A549 (cell line): ENCODE measurements at regions not wholly inside any gene's neighbourhood (a gene's known extent, or its start where the extent isn't known, plus 50 kb on each side); places are given as distances from the start of the nearest gene placed in this dataset.

ENCODE experiments used
- ATAC-seq, 2 experiments: fragments of 200-7000 bp in 1 of 2; fragments of >200 bp in 1 of 2; cut with Nextera tagmentation in 1 of 2; cut with Tn5 transposase in 1 of 2; 3 replicates each; pipeline versions ENCODE4 v1.8.0 to v1.9.1; 2018 to 2020; ENCODE audit warnings: mild to moderate bottlenecking in 1 of 2, moderate library complexity in 1 of 2
- CTCF ChIA-PET: fragments of 300-600 bp; sonication (Branson Sonifier 250); formaldehyde crosslinking; extraction: SDS; loops from one replicate; lab custom pipeline; 2021; ENCODE audit warnings: antibody characterized with exemption, inconsistent platforms; lab: Yijun Ruan, JAX
- POLR2A ChIA-PET: fragments of 350-600 bp; formaldehyde crosslinking; extraction: SDS; loops from one replicate; lab custom pipeline; 2021; ENCODE audit warnings: antibody characterized with exemption, inconsistent platforms; lab: Yijun Ruan, JAX
- DNase-seq, 2 experiments: peaks; one replicate each; pipeline versions ENCODE4 v3.0.0 to v3.0.0-alpha.2; 2011 to 2016; ENCODE audit warnings: low read depth in 1 of 2, low spot score in 1 of 2
- FAIRE-seq: peaks from 2 replicates; lab custom pipeline; 2011; peaks lifted over from hg19 to GRCh38; lab: Jason Lieb, UNC
- H3K27ac ChIP-seq, 2 experiments: fragments of >200 bp; sonication (Bioruptor Twin); formaldehyde crosslinking; 3 replicates each; pipeline ENCODE4 v1.5.1; 2016 to 2017
- H3K4me1 ChIP-seq: fragments of >200 bp; sonication (Bioruptor Twin); formaldehyde crosslinking; 3 replicates; pipeline ENCODE4 v1.6.1; 2016
- H3K4me2 ChIP-seq: fragments of >200 bp; sonication (Bioruptor Twin); formaldehyde crosslinking; 3 replicates; pipeline ENCODE4 v1.6.1; 2016
- H3K4me3 ChIP-seq: fragments of >200 bp; sonication (Bioruptor Twin); formaldehyde crosslinking; 3 replicates; pipeline ENCODE4 v1.5.1; 2016
- H3K9me3 ChIP-seq: fragments of >200 bp; sonication (Bioruptor Twin); formaldehyde crosslinking; 3 replicates; pipeline ENCODE4 v1.6.1; 2016
- ATOH8 ChIP-seq: fragments of 250-450 bp; sonication (Bioruptor Pico); IDR thresholded peaks from 2 replicates; pipeline ENCODE4 v1.5.0; 2020; ENCODE audit warnings: low read depth, mild to moderate bottlenecking, moderate library complexity
- BHLHE40 ChIP-seq: IDR thresholded peaks from 2 replicates; pipeline ENCODE4 v1.6.1; 2012; ENCODE audit warnings: low read depth, low read length, inconsistent platforms
- CHD4 ChIP-seq: fragments of 200-600 bp; sonication (generic); IDR thresholded peaks from 2 replicates; pipeline ENCODE4 v1.6.1; 2016; ENCODE audit warnings: antibody characterized with exemption, mild to moderate bottlenecking, borderline replicate concordance
- GATA3 ChIP-seq: IDR thresholded peaks from 2 replicates; pipeline ENCODE4 v1.6.1; 2012; ENCODE audit warnings: borderline replicate concordance
- HOXA7 ChIP-seq: fragments of 250-450 bp; sonication (Bioruptor Pico); IDR thresholded peaks from 2 replicates; pipeline ENCODE4 v1.5.0; 2020; ENCODE audit warnings: mild to moderate bottlenecking, moderate library complexity
- HOXB13 ChIP-seq: fragments of 250-450 bp; sonication (Bioruptor Pico); IDR thresholded peaks from 2 replicates; pipeline ENCODE4 v1.5.0; 2020; ENCODE audit warnings: low read depth, mild to moderate bottlenecking, moderate library complexity
- JUNB ChIP-seq: fragments of >200 bp; sonication (Bioruptor Twin); formaldehyde crosslinking; IDR thresholded peaks from 2 replicates; pipeline ENCODE4 v1.6.1; 2016
- MAFK ChIP-seq: fragments of 450-650 bp; IDR thresholded peaks from 2 replicates; pipeline ENCODE4 v1.6.1; 2014; ENCODE audit not compliant: partially characterized antibody
- MAZ ChIP-seq: fragments of 150-350 bp; IDR thresholded peaks from 2 replicates; pipeline ENCODE4 v1.6.1; 2014; ENCODE audit warnings: antibody characterized with exemption, low read depth, low read length, borderline replicate concordance
- NFE2L2 ChIP-seq: fragments of 150-350 bp; conservative IDR thresholded peaks from 2 replicates; pipeline ENCODE4 v1.6.1; 2014; ENCODE audit warnings: low read length
- POLR2AphosphoS2 ChIP-seq: conservative IDR thresholded peaks from 2 replicates; pipeline ENCODE4 v1.6.1; 2012; ENCODE audit warnings: low read length, improper control_type of control experiment, inconsistent platforms
- RCOR1 ChIP-seq: fragments of 150-350 bp; IDR thresholded peaks from 2 replicates; pipeline ENCODE4 v1.6.1; 2014; ENCODE audit warnings: antibody characterized with exemption, low read length, low read depth
- RNF2 ChIP-seq: fragments of 200-600 bp; sonication (generic); IDR thresholded peaks from 2 replicates; pipeline ENCODE4 v1.6.1; 2016; ENCODE audit warnings: low read depth, mild to moderate bottlenecking, antibody characterized with exemption, moderate library complexity, borderline replicate concordance
- SMC3 ChIP-seq: fragments of >200 bp; sonication (Bioruptor Twin); formaldehyde crosslinking; IDR thresholded peaks from 3 replicates; pipeline ENCODE4 v1.6.1; 2018; ENCODE audit warnings: inconsistent platforms
- TP53 ChIP-seq: fragments of 250-450 bp; sonication (Bioruptor Pico); IDR thresholded peaks from 2 replicates; pipeline ENCODE4 v1.5.0; 2021; ENCODE audit warnings: mild to moderate bottlenecking, moderate library complexity
- USF2 ChIP-seq: fragments of 450-650 bp; IDR thresholded peaks from 2 replicates; pipeline ENCODE4 v1.6.1; 2014; ENCODE audit warnings: antibody characterized with exemption
- ZFP36 ChIP-seq: fragments of 450-650 bp; IDR thresholded peaks from 2 replicates; pipeline ENCODE4 v1.6.1; 2014; ENCODE audit warnings: borderline replicate concordance; ENCODE audit not compliant: partially characterized antibody
- ZSCAN20 ChIP-seq: fragments of 250-450 bp; sonication (Bioruptor Pico); IDR thresholded peaks from 2 replicates; pipeline ENCODE4 v1.8.0; 2022; ENCODE audit warnings: mild to moderate bottlenecking, moderate library complexity
- WGBS: methylation state at CpG from one replicate; pipeline ENCODE4 v1.1.6; 2017; ENCODE audit errors: missing lambda C conversion rate; 5-methylcytosine and 5-hydroxymethylcytosine counted together
- TF ChIP-seq, protein P1 (sequence below): fragments of >200 bp; sonication (Bioruptor Twin); formaldehyde crosslinking; IDR thresholded peaks from 3 replicates; pipeline ENCODE4 v1.5.1; 2016
- TF ChIP-seq, protein P2 (sequence below): fragments of 150-350 bp; IDR thresholded peaks from 2 replicates; pipeline ENCODE4 v1.6.1; 2014; ENCODE audit warnings: low read depth, mild to moderate bottlenecking, low read length

DNA sequence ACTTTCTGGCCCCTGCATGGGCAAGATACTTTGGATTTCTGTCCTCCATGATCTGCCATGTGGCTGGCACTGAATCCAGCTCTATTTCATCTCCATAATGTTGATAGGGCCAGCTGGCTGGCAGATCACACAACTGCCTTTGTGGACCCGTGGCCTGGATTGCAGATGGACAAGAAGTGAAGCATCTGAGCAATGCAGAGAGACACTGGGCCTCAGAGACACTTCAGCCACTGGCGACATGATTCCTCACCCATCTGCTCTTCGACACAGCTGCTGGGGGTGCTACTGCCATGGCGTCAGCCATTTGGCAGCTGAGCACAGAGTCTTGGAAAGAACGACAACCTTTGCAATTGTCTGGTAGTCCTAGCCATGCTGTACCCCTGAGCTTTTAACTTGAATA is 79.5 kb upstream of the MYO16 start:
- TF ChIP-seq JUNB = no peak
- no peak for TF ChIP-seq POLR2AphosphoS2
- no peak for TF ChIP-seq BHLHE40
- TF ChIP-seq, protein P1, sequence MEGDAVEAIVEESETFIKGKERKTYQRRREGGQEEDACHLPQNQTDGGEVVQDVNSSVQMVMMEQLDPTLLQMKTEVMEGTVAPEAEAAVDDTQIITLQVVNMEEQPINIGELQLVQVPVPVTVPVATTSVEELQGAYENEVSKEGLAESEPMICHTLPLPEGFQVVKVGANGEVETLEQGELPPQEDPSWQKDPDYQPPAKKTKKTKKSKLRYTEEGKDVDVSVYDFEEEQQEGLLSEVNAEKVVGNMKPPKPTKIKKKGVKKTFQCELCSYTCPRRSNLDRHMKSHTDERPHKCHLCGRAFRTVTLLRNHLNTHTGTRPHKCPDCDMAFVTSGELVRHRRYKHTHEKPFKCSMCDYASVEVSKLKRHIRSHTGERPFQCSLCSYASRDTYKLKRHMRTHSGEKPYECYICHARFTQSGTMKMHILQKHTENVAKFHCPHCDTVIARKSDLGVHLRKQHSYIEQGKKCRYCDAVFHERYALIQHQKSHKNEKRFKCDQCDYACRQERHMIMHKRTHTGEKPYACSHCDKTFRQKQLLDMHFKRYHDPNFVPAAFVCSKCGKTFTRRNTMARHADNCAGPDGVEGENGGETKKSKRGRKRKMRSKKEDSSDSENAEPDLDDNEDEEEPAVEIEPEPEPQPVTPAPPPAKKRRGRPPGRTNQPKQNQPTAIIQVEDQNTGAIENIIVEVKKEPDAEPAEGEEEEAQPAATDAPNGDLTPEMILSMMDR = no peak
- no peak for TF ChIP-seq ATOH8 (CRISPR knock-in tag)
- TF ChIP-seq, protein P2, sequence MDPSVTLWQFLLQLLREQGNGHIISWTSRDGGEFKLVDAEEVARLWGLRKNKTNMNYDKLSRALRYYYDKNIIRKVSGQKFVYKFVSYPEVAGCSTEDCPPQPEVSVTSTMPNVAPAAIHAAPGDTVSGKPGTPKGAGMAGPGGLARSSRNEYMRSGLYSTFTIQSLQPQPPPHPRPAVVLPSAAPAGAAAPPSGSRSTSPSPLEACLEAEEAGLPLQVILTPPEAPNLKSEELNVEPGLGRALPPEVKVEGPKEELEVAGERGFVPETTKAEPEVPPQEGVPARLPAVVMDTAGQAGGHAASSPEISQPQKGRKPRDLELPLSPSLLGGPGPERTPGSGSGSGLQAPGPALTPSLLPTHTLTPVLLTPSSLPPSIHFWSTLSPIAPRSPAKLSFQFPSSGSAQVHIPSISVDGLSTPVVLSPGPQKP = no peak
- TF ChIP-seq NFE2L2 = no peak
- TF ChIP-seq SMC3 = no peak
- TF ChIP-seq TP53 (CRISPR knock-in tag) = no peak
- TF ChIP-seq GATA3 = no peak
- no peak for TF ChIP-seq ZSCAN20 (CRISPR knock-in tag)
- no peak for TF ChIP-seq RNF2
- no peak for TF ChIP-seq HOXB13 (CRISPR knock-in tag)
- no peak for TF ChIP-seq USF2
- no peak for ATAC-seq
- no peak for FAIRE-seq
- ChIA-PET CTCF (interaction anchor here (1.1 to 1.6 kb wide), 2 partner anchors 14 to 347 kb away, joined by 3 to 5 read pairs; no protein-coding TSS in a partner anchor), POLR2A (no interaction called here)
- H3K4me1 ChIP-seq = no peaks in the 10 kb centered on the region
- H3K9me3 ChIP-seq = no peaks in the 10 kb centered on the region
- no peak overlapping the region for H3K4me2 ChIP-seq
- WGBS = 50% methylated on average over 5 of the region's 5 CpGs
- no peak overlapping the region for H3K27ac ChIP-seq
- no peak overlapping the region for H3K4me3 ChIP-seq
- no peak for DNase-seq

- 50% methylated on average over 2 of the region's 2 CpGs for WGBS
- POLR2A ChIA-PET = no interaction called here
- CTCF ChIA-PET = no interaction called here
Measured at GRCh38 chr13:108551674-108552073, 77.7 kb upstream of the MYO16 start.

GRCh38 chr13:108558489-108558888 is 70.9 kb upstream of the MYO16 start:
- Histone ChIP-seq H3K4me3 (no peak overlapping the region), H3K4me1 (no peaks in the 10 kb centered on the region), H3K9me3 (no peaks in the 10 kb centered on the region), H3K4me2 (no peak overlapping the region), H3K27ac (no peak overlapping the region)
- no peak for TF ChIP-seq CHD4
- 45% methylated on average over 4 of the region's 4 CpGs for WGBS
- ChIA-PET CTCF (no interaction called here), POLR2A (no interaction called here)
- no peak for DNase-seq
- no peak for FAIRE-seq
- ATAC-seq = no peak

More at GRCh38 chr13:108551674-108552073, 77.7 kb upstream of the MYO16 start:
- Histone ChIP-seq H3K27ac (no peak overlapping the region), H3K9me3 (no peaks in the 10 kb centered on the region), H3K4me2 (no peak overlapping the region)
- no peak for TF ChIP-seq MAFK
- no peak for TF ChIP-seq ZFP36
- TF ChIP-seq HOXB13 (CRISPR knock-in tag) = no peak
- TF ChIP-seq MAZ = no peak
- no peak for TF ChIP-seq TP53 (CRISPR knock-in tag)
- TF ChIP-seq HOXA7 (CRISPR knock-in tag) = no peak
- TF ChIP-seq RCOR1 = no peak
- no peak for TF ChIP-seq CHD4
- TF ChIP-seq, all 56 proteins: peak for 0
- Histone ChIP-seq H3K4me1 (no peaks in the 10 kb centered on the region), H3K4me3 (no peak overlapping the region)
- DNase-seq (no peak), FAIRE-seq (no peak), ATAC-seq (no peak)
